ENCODE measurements at regions not wholly inside any gene's neighbourhood (a gene's known extent, or its start where the extent isn't known, plus 50 kb on each side); places are given as distances from the start of the nearest gene placed in this dataset.

GRCh38 chr3:174619239-174619638 is 239.9 kb upstream of the NAALADL2 start:
- TF ChIP-seq CTCF (IDR thresholded peaks at IDR 0.05) (no peak), POLR2A (IDR thresholded peaks at IDR 0.05) (no peak)

Measured in esophagus squamous epithelium (tissue), 4 donors.